Tibial nerve (tissue), 4 donors: ENCODE measurements at regions not wholly inside any gene's neighbourhood (a gene's known extent, or its start where the extent isn't known, plus 50 kb on each side); places are given as distances from the start of the nearest gene placed in this dataset.

ENCODE experiments used
- DNase-seq, 2 donors: peaks; one replicate each; pipeline ENCODE4 v3.0.0-alpha.2; 2019; ENCODE audit warnings: low spot score in 2 of 2
- H3K27ac ChIP-seq, 4 donors: fragments of 200-600 bp; sonication (generic) in 3 of 4; one replicate each; pipeline ENCODE4 v1.5.1; 2017 to 2019; ENCODE audit warnings: mild to moderate bottlenecking in 1 of 4
- H3K27me3 ChIP-seq, 2 donors: fragments of 200-600 bp; sonication (generic) in 1 of 2; one replicate each; pipeline versions ENCODE4 v1.5.1 to v1.6.0; 2017 to 2019
- H3K36me3 ChIP-seq, 3 donors: fragments of 200-600 bp; sonication (generic); one replicate each; pipeline ENCODE4 v1.5.1; 2018 to 2019
- H3K4me1 ChIP-seq, 4 donors: fragments of 200-600 bp; sonication (generic) in 3 of 4; one replicate each; pipeline ENCODE4 v1.5.1; 2017 to 2019
- H3K4me3 ChIP-seq, 4 donors: fragments of 200-600 bp; sonication (generic) in 3 of 4; one replicate each; pipeline ENCODE4 v1.5.1; 2017 to 2019; ENCODE audit warnings: mild to moderate bottlenecking in 1 of 4, moderate library complexity in 1 of 4
- H3K9me3 ChIP-seq, 4 donors: fragments of 200-600 bp; sonication (generic) in 3 of 4; one replicate each; pipeline ENCODE4 v1.5.1; 2017 to 2019
- EP300 ChIP-seq, 2 donors: sonication (generic); formaldehyde crosslinking; IDR thresholded peaks; one replicate each; pipeline ENCODE4 v1.6.1; 2017; ENCODE audit warnings: antibody characterized with exemption in 2 of 2, mild to moderate bottlenecking in 1 of 2
- POLR2A ChIP-seq, 2 donors: fragments of 450-650 bp; IDR thresholded peaks; one replicate each; pipeline ENCODE4 v1.6.1; 2017; ENCODE audit warnings: antibody characterized with exemption in 2 of 2, mild to moderate bottlenecking in 2 of 2, moderate library complexity in 2 of 2
- WGBS, 2 donors: methylation state at CpG; one replicate each; pipeline ENCODE4 v1.1.5; 2018; 5-methylcytosine and 5-hydroxymethylcytosine counted together
- TF ChIP-seq, protein P1 (sequence below), 5 experiments: fragments of 200-600 bp in 3 of 5; fragments of 450-650 bp in 2 of 5; sonication (generic) in 3 of 5; IDR thresholded peaks; one replicate each; pipeline ENCODE4 v1.5.1; 2016 to 2019; ENCODE audit warnings: antibody characterized with exemption in 5 of 5, mild to moderate bottlenecking in 3 of 5, moderate library complexity in 2 of 5

GRCh38 chr16:64051824-64052223 lies 1070.0 kb downstream of the CDH11 start:
- peaks cover 0 to 22% (median 3%) of the 10 kb centered on the region in 4 donors for H3K9me3 ChIP-seq
- no peaks in the 10 kb centered on the region for H3K4me1 ChIP-seq
- DNase-seq = no peak
- no peaks in the 10 kb centered on the region for H3K27me3 ChIP-seq
- H3K36me3 ChIP-seq = no peaks in the 10 kb centered on the region
- H3K27ac ChIP-seq = no peak overlapping the region
- no peak overlapping the region for H3K4me3 ChIP-seq
- TF ChIP-seq, protein P1, sequence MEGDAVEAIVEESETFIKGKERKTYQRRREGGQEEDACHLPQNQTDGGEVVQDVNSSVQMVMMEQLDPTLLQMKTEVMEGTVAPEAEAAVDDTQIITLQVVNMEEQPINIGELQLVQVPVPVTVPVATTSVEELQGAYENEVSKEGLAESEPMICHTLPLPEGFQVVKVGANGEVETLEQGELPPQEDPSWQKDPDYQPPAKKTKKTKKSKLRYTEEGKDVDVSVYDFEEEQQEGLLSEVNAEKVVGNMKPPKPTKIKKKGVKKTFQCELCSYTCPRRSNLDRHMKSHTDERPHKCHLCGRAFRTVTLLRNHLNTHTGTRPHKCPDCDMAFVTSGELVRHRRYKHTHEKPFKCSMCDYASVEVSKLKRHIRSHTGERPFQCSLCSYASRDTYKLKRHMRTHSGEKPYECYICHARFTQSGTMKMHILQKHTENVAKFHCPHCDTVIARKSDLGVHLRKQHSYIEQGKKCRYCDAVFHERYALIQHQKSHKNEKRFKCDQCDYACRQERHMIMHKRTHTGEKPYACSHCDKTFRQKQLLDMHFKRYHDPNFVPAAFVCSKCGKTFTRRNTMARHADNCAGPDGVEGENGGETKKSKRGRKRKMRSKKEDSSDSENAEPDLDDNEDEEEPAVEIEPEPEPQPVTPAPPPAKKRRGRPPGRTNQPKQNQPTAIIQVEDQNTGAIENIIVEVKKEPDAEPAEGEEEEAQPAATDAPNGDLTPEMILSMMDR (IDR thresholded peaks at IDR 0.05) = no peak
- TF ChIP-seq POLR2A (IDR thresholded peaks at IDR 0.05) (no peak), EP300 (IDR thresholded peaks at IDR 0.05) (no peak)

DNA sequence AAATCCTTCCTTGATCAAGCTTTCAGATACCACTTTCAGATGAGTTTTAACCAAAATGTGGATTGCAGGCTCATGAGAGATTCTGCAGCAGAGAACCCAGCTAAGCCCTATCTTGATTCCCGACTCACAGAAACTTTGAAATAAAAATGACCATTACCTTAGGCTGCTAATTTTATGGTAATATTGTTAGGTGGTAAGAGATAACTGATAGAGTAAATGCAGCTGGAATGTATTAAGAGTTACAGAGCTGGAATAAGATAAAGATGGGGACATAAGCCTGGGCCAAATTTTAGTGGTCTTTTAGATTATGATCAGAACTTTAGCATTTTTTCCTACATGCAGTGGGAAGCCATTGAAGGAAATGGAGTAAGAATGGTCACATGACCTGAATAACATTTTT lies 1074.0 kb downstream of the CDH11 start:
- no peak overlapping the region for H3K4me3 ChIP-seq
- no peak overlapping the region for H3K27ac ChIP-seq
- no peak for TF ChIP-seq POLR2A (IDR thresholded peaks at IDR 0.05)
- no peak for TF ChIP-seq EP300 (IDR thresholded peaks at IDR 0.05)
- TF ChIP-seq, protein P1 (IDR thresholded peaks at IDR 0.05) = no peak
- no peaks in the 10 kb centered on the region for H3K27me3 ChIP-seq
- no peaks in the 10 kb centered on the region for H3K36me3 ChIP-seq
- 88 to 92% methylated on average over 1 of the region's 1 CpG for WGBS, 2 donors
- H3K9me3 ChIP-seq = peaks cover 0 to 11% (median 3%) of the 10 kb centered on the region in 4 donors
- no peak for DNase-seq
- no peaks in the 10 kb centered on the region for H3K4me1 ChIP-seq

DNA sequence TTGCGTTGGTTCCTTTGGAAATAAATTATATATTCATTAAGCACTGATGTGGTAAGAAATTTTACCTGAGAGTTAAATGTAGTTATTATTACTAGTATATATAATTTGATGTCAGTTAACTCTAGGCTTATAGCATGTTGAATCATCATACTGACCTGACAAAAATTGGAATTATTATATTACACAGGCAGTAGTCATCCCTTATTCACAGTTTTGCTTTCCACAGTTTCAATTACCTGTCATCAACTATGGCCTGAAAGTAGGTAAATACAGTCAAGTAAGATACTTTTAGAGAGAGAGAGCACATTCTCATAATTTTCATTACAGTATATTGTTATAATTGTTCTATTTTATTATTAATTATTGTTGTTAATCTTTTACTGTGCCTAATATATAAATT lies 1074.7 kb downstream of the CDH11 start:
- Histone ChIP-seq H3K27ac (no peak overlapping the region), H3K4me1 (no peaks in the 10 kb centered on the region), H3K9me3 (peaks cover 0 to 4% (median 2%) of the 10 kb centered on the region in 4 donors), H3K4me3 (no peak overlapping the region), H3K36me3 (no peaks in the 10 kb centered on the region), H3K27me3 (no peaks in the 10 kb centered on the region)
- no peak for TF ChIP-seq POLR2A (IDR thresholded peaks at IDR 0.05)
- TF ChIP-seq, protein P1 (IDR thresholded peaks at IDR 0.05) = no peak
- TF ChIP-seq EP300 (IDR thresholded peaks at IDR 0.05) = no peak
- no peak for DNase-seq
- 90 to 98% methylated on average over 1 of the region's 1 CpG for WGBS, 2 donors

DNA sequence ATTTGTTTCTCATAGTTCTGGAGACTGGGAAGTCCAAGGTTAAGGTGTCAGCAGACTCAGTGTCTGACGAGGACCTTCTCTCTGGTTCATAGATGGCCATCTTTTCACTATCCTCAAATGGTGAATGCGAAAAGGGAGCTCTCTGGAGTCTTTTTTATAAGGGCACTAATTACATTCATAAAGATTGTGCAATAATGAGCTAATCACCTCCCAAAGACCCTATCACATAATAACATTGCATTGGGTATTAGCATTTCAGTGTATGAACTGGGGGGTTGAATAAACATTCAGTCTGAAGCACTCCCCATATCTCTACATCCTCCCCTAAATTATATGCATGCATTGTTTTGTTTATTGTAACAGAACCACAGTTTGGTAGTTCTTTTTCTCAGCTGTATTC lies 1086.5 kb downstream of the CDH11 start:
- no peaks in the 10 kb centered on the region for H3K27me3 ChIP-seq
- no peak for DNase-seq
- no peaks in the 10 kb centered on the region for H3K36me3 ChIP-seq
- H3K4me3 ChIP-seq = no peak overlapping the region
- TF ChIP-seq EP300 (IDR thresholded peaks at IDR 0.05) (no peak), POLR2A (IDR thresholded peaks at IDR 0.05) (no peak)
- TF ChIP-seq, protein P1 (IDR thresholded peaks at IDR 0.05) = no peak
- no peaks in the 10 kb centered on the region for H3K9me3 ChIP-seq
- H3K27ac ChIP-seq = no peak overlapping the region
- WGBS, 2 donors = 79 to 83% methylated on average over 2 of the region's 2 CpGs
- no peaks in the 10 kb centered on the region for H3K4me1 ChIP-seq

DNA sequence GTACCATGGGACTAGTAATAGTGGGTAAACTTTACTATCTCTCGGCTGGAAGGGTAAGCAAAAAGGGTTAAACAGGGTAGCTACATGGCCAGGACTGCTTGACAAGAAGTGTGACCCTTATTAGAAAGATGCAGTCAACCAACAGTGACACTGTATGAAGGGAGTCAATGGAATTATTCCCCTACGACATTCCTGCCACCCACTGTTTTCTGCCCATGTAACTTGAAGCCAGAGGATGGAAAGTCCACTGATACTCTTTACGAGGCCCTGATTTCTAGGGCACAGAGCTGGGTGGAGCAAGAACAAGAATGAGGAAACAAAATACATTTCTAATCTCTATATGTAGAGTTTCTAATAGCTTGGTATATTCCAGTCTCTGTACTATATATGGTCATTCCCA lies 1102.5 kb downstream of the CDH11 start:
- H3K4me3 ChIP-seq = no peak overlapping the region
- H3K36me3 ChIP-seq = no peaks in the 10 kb centered on the region
- no peaks in the 10 kb centered on the region for H3K9me3 ChIP-seq
- H3K27me3 ChIP-seq = no peaks in the 10 kb centered on the region
- no peak overlapping the region for H3K27ac ChIP-seq
- no peak for TF ChIP-seq EP300 (IDR thresholded peaks at IDR 0.05)
- TF ChIP-seq POLR2A (IDR thresholded peaks at IDR 0.05) = no peak
- DNase-seq = no peak
- H3K4me1 ChIP-seq = no peaks in the 10 kb centered on the region
- WGBS, 2 donors = 65 to 82% methylated on average over 3 of the region's 3 CpGs

- 26 to 30% methylated on average over 1 of the region's 1 CpG for WGBS, 2 donors
- H3K27ac ChIP-seq = no peak overlapping the region
- TF ChIP-seq POLR2A (IDR thresholded peaks at IDR 0.05) = no peak
- TF ChIP-seq, protein P1 (IDR thresholded peaks at IDR 0.05) = no peak
- TF ChIP-seq EP300 (IDR thresholded peaks at IDR 0.05) = no peak
- no peaks in the 10 kb centered on the region for H3K27me3 ChIP-seq
- no peak overlapping the region for H3K4me3 ChIP-seq
- no peak for DNase-seq
- H3K4me1 ChIP-seq = no peaks in the 10 kb centered on the region
- H3K9me3 ChIP-seq = no peaks in the 10 kb centered on the region
- H3K36me3 ChIP-seq = no peaks in the 10 kb centered on the region
Observed at GRCh38 chr16:64017796-64018195, 1104.1 kb downstream of the CDH11 start.
